Tibial nerve (tissue), 4 donors: ENCODE measurements at regions not wholly inside any gene's neighbourhood (a gene's known extent, or its start where the extent isn't known, plus 50 kb on each side); places are given as distances from the start of the nearest gene placed in this dataset.

Experiments used
- CTCF ChIP-seq, 5 experiments: fragments of 200-600 bp in 3 of 5; fragments of 450-650 bp in 2 of 5; sonication (generic) in 3 of 5; IDR thresholded peaks; one replicate each; pipeline ENCODE4 v1.5.1; 2016 to 2019; ENCODE audit warnings: antibody characterized with exemption in 5 of 5, mild to moderate bottlenecking in 3 of 5, moderate library complexity in 2 of 5
- EP300 ChIP-seq, 2 donors: sonication (generic); formaldehyde crosslinking; IDR thresholded peaks; one replicate each; pipeline ENCODE4 v1.6.1; 2017; ENCODE audit warnings: antibody characterized with exemption in 2 of 2, mild to moderate bottlenecking in 1 of 2
- POLR2A ChIP-seq, 2 donors: fragments of 450-650 bp; IDR thresholded peaks; one replicate each; pipeline ENCODE4 v1.6.1; 2017; ENCODE audit warnings: antibody characterized with exemption in 2 of 2, mild to moderate bottlenecking in 2 of 2, moderate library complexity in 2 of 2

DNA sequence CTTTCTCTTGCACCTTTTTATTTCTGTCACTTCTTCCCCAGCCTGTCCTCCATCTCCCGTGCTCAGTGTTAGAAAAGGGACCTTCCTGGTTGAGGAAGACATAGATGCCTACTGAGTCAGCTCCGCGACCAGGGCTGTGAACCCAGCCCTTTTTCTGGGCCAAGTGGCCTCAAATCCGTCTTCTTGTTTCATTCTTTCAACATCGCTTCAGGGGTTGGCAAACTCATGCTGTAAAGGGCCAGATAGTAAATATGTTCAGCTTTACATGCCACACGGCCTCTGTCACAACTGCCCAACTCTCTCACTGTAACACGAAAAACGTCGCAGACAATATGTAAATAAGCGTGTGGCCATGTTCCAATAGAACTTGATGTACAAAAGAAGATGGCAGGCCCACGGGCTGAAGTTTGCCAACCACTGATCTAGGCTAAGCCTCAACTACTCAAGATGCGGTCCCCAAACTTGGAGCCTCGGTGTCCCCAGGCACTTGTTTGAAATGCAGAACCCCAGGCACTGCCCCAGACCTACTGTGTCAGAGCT, 338.4 kb downstream of the MN1 start:
- no peak for TF ChIP-seq CTCF (IDR thresholded peaks at IDR 0.05)
- TF ChIP-seq POLR2A (IDR thresholded peaks at IDR 0.05) = no peak
- TF ChIP-seq EP300 (IDR thresholded peaks at IDR 0.05) = no peak
